Esophagus squamous epithelium (tissue), 5 donors: ENCODE measurements at regions not wholly inside any gene's neighbourhood (a gene's known extent, or its start where the extent isn't known, plus 50 kb on each side); places are given as distances from the start of the nearest gene placed in this dataset.

Experiments
- DNase-seq: peaks from one replicate; lab custom pipeline; 2025; lab: John Stamatoyannopoulos, UW
- H3K27ac ChIP-seq, 4 donors: fragments of 200-600 bp; sonication (generic); one replicate each; pipeline ENCODE4 v1.5.1; 2016 to 2019; ENCODE audit warnings: mild to moderate bottlenecking in 1 of 4
- H3K27me3 ChIP-seq, 4 donors: fragments of 200-600 bp; sonication (generic); 1 replicate in 3 of 4; 2 replicates in 1 of 4; pipeline versions ENCODE4 v1.5.1 to v1.6.0; 2017 to 2021; ENCODE audit warnings: antibody characterized with exemption in 1 of 4
- H3K36me3 ChIP-seq, 3 donors: fragments of 200-600 bp; sonication (generic); one replicate each; pipeline ENCODE4 v1.5.1; 2016 to 2019
- H3K4me1 ChIP-seq, 3 donors: fragments of 200-600 bp; sonication (generic); one replicate each; pipeline ENCODE4 v1.5.1; 2017 to 2019
- H3K4me3 ChIP-seq, 4 donors: fragments of 200-600 bp; sonication (generic); 1 replicate in 3 of 4; 2 replicates in 1 of 4; pipeline ENCODE4 v1.5.1; 2016 to 2019; ENCODE audit warnings: mild to moderate bottlenecking in 2 of 4, moderate library complexity in 1 of 4
- H3K9me3 ChIP-seq, 3 donors: fragments of 200-600 bp; sonication (generic); one replicate each; pipeline ENCODE4 v1.5.1; 2016 to 2019
- CTCF ChIP-seq, 6 experiments: fragments of 450-650 bp in 4 of 6; fragments of 200-600 bp in 2 of 6; sonication (generic) in 2 of 6; IDR thresholded peaks; one replicate each; pipeline ENCODE4 v1.5.1; 2016 to 2019; ENCODE audit warnings: antibody characterized with exemption in 6 of 6, mild to moderate bottlenecking in 4 of 6, moderate library complexity in 4 of 6
- POLR2A ChIP-seq, 4 donors: fragments of 450-650 bp; IDR thresholded peaks; one replicate each; pipeline ENCODE4 v1.6.1; 2017; ENCODE audit warnings: antibody characterized with exemption in 4 of 4, mild to moderate bottlenecking in 4 of 4, moderate library complexity in 3 of 4
- WGBS, 2 donors: methylation state at CpG; one replicate each; pipeline ENCODE4 v1.1.5; 2018; 5-methylcytosine and 5-hydroxymethylcytosine counted together
- intact Hi-C: fragments of 100-400 bp; cut with DNase I; formaldehyde crosslinking; loops from one replicate; pipeline ENCODE4 v1.15.0; 2022
- donor health status: DM: yes; HTN: yes; CAD: no.

- H3K9me3 ChIP-seq = no peaks in the 10 kb centered on the region
- intact Hi-C loops = no loop called here
- no peak overlapping the region for H3K4me3 ChIP-seq
- H3K4me1 ChIP-seq = no peaks in the 10 kb centered on the region
- no peak overlapping the region for H3K27ac ChIP-seq
- no peak for TF ChIP-seq CTCF (IDR thresholded peaks at IDR 0.05)
- no peak for TF ChIP-seq POLR2A (IDR thresholded peaks at IDR 0.05)
- no peak for DNase-seq
- H3K27me3 ChIP-seq = no peaks in the 10 kb centered on the region
- no peaks in the 10 kb centered on the region for H3K36me3 ChIP-seq
Measured at GRCh38 chr1:221630236-221630635, 111.7 kb downstream of the DUSP10 start.

GRCh38 chr1:221631556-221631955 lies 110.3 kb downstream of the DUSP10 start:
- Histone ChIP-seq H3K27ac (no peak overlapping the region), H3K36me3 (no peaks in the 10 kb centered on the region), H3K4me3 (no peak overlapping the region), H3K9me3 (no peaks in the 10 kb centered on the region), H3K27me3 (no peaks in the 10 kb centered on the region), H3K4me1 (no peaks in the 10 kb centered on the region)
- no peak for DNase-seq
- intact Hi-C loops = no loop called here
- TF ChIP-seq POLR2A (IDR thresholded peaks at IDR 0.05) = no peak
- no peak for TF ChIP-seq CTCF (IDR thresholded peaks at IDR 0.05)

GRCh38 chr1:221632072-221632471 lies 109.8 kb downstream of the DUSP10 start:
- Histone ChIP-seq H3K27me3 (no peaks in the 10 kb centered on the region), H3K4me3 (no peak overlapping the region), H3K4me1 (no peaks in the 10 kb centered on the region), H3K9me3 (no peaks in the 10 kb centered on the region), H3K36me3 (no peaks in the 10 kb centered on the region), H3K27ac (no peak overlapping the region)
- TF ChIP-seq POLR2A (IDR thresholded peaks at IDR 0.05) (no peak), CTCF (IDR thresholded peaks at IDR 0.05) (no peak)
- intact Hi-C loops = no loop called here
- 64 to 78% methylated on average over 4 of the region's 4 CpGs for WGBS, 2 donors
- DNase-seq = no peak

- DNase-seq = no peak
- intact Hi-C loops = no loop called here
- Histone ChIP-seq H3K4me3 (no peak overlapping the region), H3K27me3 (no peaks in the 10 kb centered on the region), H3K4me1 (peaks cover 0 to 3% (median 0%) of the 10 kb centered on the region in 3 donors), H3K9me3 (no peaks in the 10 kb centered on the region), H3K36me3 (no peaks in the 10 kb centered on the region), H3K27ac (no peak overlapping the region)
- TF ChIP-seq CTCF (IDR thresholded peaks at IDR 0.05) (no peak), POLR2A (IDR thresholded peaks at IDR 0.05) (no peak)
- 83 to 91% methylated on average over 5 of the region's 5 CpGs for WGBS, 2 donors
Measured at GRCh38 chr1:221633841-221634409, 108.0 kb downstream of the DUSP10 start.

- 69 to 78% methylated on average over 2 of the region's 2 CpGs for WGBS, 2 donors
- intact Hi-C loops = no loop called here
- Histone ChIP-seq H3K27ac (no peak overlapping the region), H3K36me3 (no peaks in the 10 kb centered on the region), H3K4me3 (no peak overlapping the region), H3K9me3 (no peaks in the 10 kb centered on the region), H3K27me3 (no peaks in the 10 kb centered on the region), H3K4me1 (peaks cover 0 to 3% (median 0%) of the 10 kb centered on the region in 3 donors)
- TF ChIP-seq CTCF (IDR thresholded peaks at IDR 0.05) (no peak), POLR2A (IDR thresholded peaks at IDR 0.05) (no peak)
- DNase-seq = no peak
Measured at GRCh38 chr1:221634606-221635005, 107.3 kb downstream of the DUSP10 start.
